IPS-NIHi7 (cell line): ENCODE measurements at regions not wholly inside any gene's neighbourhood (a gene's known extent, or its start where the extent isn't known, plus 50 kb on each side); places are given as distances from the start of the nearest gene placed in this dataset.

Experiments
- DNase-seq: peaks from one replicate; pipeline ENCODE4 v3.0.0; 2012; ENCODE audit warnings: mixed read lengths; ENCODE audit errors: extremely low spot score

- DNase-seq: no peak
Measured at GRCh38 chr9:10674586-10674985, 61.8 kb upstream of the PTPRD start.

DNA sequence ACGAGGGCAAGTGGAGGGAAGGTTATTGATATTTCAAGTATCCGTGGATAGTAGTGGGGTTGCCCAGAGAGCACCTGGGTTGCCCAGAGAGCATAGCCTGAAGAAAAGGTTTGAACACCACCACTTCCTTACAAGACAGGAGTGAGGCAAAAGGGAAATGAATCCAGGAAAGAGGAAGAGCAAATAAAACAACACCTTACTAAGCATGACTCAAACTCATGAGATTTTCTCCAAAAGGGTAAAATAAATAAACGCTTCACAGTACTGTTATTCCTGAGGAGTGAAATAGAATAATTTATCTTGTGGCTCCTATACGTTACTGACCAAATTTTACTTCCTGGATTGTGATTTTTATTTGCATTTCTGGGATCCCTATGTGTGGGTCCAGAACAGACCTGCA is 65.2 kb upstream of the PTPRD start:
- no peak for DNase-seq

GRCh38 chr9:10678790-10679189 is 66.0 kb upstream of the PTPRD start:
- DNase-seq: no peak

DNA sequence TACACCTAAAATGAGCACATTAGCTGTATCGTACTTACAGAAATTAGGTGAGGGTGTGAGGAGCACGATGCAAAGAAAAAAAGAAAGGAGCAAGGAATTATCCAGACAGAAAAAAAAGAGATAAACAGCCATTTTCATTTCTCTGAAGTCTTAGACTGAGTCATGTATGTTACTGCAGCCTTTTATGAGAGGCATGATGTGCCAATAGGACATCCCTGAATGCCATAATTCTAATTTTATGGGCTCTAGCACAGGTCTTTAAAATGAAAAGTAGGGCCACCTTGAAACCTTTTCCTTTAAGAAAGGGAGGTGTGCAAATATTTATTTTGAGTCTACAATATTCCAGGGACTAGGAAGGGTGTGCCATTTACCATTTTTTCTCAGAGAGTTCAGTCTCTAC is 74.1 kb upstream of the PTPRD start:
- DNase-seq: no peak

DNA sequence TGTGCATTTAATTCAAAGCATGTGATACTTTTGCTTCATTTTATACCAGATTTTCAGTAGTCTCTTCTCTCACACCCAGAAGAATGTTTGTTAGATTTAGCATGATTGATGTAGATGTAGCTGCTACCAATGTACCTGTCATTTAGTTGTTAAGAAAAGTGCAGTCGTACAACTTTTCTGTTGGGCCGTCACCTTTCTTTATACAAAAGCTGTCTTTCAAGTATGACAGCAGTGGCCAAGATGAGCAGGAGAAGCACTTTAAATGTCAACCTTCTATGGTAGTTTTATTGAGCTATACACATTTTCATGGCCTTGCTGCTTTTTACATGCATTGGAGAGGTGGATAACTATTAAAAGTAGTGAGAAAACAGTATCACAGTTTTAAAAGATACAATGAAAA is 77.7 kb upstream of the PTPRD start:
- DNase-seq: no peak

DNA sequence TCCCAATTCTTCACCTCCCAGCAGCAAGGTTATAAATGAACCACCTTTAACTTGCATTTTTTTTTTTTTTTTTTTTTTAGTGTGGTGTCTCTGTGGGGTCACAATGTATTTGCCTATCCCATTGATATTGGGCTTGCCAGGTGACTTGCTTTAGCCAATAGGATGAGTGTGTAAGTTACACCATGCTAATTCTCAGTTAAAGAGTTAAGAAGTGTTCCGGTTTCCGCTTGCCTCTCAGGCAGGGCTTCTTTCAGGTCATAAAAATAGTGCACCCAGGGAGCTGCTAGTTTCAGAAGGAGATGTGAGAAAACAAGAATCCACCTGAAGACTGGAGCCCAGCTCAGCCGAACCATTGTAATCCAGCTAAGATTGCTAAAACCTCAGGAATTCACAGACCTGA is 84.2 kb upstream of the PTPRD start:
- DNase-seq: no peak

GRCh38 chr9:10700291-10700690 is 87.5 kb upstream of the PTPRD start:
- DNase-seq: no peak

GRCh38 chr9:10700915-10701314 is 88.1 kb upstream of the PTPRD start:
- no peak for DNase-seq

DNA sequence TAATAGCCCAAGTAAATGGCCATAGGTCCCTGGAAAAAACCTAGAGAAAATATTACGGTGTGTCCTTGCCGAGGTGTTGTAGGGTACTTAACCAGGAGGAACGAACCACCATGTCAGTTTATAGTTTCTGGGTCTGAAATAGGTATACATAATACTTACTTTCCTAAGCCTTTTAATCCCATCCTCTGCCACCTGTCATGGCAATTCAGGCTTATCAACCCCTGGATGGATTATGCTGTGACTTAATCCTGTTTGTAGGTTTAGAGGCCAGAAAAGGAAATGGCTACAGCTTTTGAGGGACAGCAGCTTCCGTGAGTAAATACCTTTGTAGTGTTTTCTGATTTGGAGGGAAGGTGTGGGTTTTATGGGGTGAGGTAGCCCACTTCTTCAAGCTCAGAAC is 89.1 kb upstream of the PTPRD start:
- no peak for DNase-seq

DNA sequence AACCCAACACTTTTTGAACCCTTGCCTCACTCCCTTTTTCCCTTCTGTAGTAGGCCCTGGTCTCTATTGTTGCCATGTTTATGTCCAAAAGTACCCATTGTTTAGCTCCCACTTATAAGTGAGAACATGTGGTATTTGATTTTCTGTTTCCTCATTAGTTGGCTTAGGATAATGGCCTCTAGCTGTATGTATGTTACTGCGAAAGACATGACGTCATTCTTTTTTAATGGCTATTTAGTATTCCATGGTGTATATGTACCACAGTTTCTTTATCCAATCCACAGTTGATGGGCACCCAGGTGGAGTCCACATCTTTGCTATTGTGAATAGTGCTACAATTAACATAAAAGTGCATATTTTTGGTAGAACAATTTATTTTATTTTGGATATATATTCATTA is 90.3 kb upstream of the PTPRD start:
- no peak for DNase-seq

- peak; percentile 17 for DNase-seq
Measured at GRCh38 chr9:10704720-10705119, 91.9 kb upstream of the PTPRD start.

DNA sequence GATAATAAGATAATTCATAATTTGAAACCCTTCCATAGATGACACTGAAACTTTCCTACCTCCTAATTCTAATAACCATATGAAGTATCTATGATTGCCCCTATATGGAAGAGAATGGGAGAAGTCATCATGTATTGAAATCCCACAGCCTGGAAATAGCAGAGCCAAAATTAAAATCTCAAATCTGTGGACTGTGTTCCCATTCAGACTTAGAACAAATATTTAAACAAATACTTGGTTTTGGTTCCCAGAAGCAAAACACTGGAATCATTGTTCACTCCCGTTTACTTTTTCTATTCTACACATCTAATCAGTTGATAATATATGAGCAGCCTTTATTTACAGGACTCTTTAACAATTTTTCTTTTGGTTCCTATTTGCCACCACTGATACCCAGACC is 92.6 kb upstream of the PTPRD start:
- DNase-seq: no peak

DNA sequence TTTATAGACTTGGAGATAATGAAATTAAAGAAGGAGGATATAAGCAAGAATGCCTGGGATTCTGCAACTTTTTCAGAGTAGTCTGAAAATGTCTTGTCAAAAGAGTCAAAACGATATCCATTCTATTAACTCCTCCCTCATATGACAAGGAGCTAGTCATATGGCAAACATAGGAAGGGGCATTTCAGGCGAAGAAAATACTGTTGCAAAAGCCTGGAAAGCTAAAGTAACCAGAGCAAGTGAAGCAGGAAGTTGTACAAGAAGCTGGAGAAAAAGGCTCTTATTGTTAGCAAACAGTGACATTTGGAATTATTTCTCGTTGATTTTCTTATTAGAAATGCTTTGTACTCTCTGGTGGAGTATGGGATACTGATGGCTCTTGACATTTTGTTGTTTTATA is 94.0 kb upstream of the PTPRD start:
- DNase-seq: no peak

- DNase-seq: no peak
Measured at GRCh38 chr9:10721301-10721700, 108.5 kb upstream of the PTPRD start.

DNA sequence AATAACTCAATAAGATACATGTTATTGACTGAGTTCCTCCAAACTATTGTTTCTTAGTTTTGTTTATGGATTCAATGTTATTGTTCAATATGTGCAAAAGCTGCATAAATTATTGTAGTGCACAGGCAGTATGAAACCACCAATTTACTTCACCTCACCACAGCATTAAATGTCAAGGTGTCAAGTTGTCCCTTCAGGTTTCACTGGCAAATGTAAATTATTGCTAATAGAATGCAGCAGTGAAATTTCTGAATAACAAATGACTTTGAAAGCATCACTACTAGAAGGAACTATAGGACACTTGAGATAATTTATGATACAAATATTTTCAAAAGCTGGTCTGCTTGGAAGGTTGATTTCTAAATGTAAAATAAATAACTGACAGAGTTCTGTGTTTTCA is 116.4 kb upstream of the PTPRD start:
- DNase-seq: no peak

DNA sequence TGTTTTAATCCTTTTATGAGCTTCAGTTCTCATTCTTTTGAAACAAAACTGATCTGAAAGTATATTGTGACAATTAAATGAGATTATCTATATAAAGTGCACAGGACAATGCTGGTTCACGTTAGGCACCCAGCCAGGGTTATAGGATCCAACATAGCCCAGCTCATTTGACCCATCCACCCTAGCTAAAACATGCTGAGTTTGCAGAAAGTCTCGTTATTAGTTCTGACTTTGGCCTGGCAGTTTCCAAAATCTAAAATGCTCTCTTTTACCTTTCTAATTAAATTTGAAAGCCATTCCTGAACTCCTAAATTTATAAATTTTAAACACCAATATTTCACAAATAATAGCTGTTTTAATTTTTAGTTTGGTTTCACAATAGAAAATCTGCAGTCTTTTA is 131.9 kb upstream of the PTPRD start:
- DNase-seq: no peak

DNA sequence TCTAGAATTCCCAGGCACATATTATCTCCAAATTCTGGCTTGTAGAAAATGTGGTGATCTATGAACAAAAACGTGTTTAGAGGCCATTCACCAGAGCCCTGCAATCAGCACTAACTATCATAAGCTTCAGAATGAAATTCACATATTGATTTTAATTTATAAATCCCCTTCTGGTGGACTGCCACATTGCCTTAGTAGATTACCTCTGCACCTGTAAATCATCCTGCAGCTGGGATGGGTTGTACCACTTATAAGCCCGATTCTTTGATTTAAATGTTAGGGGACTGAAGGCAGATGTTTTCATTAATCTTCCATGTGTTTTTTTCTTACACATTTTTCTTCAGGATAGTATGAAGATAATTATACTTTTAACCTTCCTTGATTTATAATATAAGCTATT is 140.7 kb upstream of the PTPRD start:
- DNase-seq: no peak

GRCh38 chr9:10764481-10764880 is 151.7 kb upstream of the PTPRD start:
- DNase-seq: no peak

GRCh38 chr9:10773136-10773535 is 160.3 kb upstream of the PTPRD start:
- no peak for DNase-seq

DNA sequence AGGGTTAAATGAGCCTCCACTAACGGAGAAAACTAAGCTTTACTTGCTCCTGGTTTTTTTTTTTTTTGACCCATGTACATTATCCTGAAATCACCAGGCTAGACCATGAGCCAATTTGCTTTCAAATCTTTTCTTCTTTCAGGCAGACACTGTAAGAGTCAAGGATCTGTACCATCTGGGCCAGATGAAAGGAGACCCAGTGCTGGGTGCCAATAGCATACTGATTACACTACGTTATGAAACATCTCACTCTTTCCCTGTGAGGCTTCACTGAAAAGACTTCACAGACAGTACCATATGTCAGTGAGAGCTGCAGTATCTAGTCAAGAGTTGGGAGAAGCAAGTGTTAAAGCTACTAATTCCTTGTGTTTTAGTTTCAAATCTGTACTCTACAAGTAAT is 161.2 kb upstream of the PTPRD start:
- no peak for DNase-seq

DNA sequence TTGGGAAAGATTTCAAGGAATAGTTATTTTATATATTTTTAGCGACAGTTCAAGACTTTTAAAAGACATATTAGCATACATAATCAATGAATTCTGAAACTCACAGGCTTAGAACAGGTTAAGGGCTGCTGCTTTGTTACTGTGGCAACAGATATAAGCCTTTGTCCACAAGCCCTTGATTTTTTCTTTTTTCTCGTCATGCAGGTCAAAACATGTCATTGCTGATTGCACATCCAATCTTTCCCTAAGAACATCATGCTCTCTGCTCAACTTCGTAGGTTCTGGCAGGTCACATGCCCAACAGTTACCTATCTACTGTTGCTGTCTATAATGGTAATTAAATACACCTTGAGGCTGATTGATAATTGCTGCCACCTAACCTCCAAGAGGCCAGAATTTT is 172.5 kb upstream of the PTPRD start:
- no peak for DNase-seq

DNA sequence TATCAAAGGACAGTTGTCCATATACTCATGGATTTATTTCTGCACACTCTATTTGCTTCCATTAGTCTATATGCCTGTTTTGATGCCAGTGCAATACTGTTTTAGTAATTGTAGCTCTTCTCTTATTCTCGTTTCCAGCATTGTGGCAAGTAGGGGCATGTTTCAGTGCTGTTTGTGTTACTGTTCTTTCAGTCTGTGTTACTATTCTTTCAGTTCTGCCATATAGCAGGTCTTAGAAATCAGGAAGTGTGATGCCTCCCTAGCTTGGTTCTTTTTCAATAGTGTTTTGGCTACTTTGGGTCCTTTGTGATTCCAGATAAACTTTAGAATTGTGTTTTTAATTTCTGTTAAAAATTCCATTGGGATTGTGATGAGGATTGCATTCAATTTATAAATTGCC is 180.5 kb upstream of the PTPRD start:
- no peak for DNase-seq

GRCh38 chr9:10804486-10804885 is 191.7 kb upstream of the PTPRD start:
- DNase-seq: no peak

GRCh38 chr9:10806868-10807267 is 194.1 kb upstream of the PTPRD start:
- DNase-seq: peak; percentile 22

- no peak for DNase-seq
Measured at GRCh38 chr9:10818206-10818605, 205.4 kb upstream of the PTPRD start.
